ENCODE measurements at regions not wholly inside any gene's neighbourhood (a gene's known extent, or its start where the extent isn't known, plus 50 kb on each side); places are given as distances from the start of the nearest gene placed in this dataset.

DNA sequence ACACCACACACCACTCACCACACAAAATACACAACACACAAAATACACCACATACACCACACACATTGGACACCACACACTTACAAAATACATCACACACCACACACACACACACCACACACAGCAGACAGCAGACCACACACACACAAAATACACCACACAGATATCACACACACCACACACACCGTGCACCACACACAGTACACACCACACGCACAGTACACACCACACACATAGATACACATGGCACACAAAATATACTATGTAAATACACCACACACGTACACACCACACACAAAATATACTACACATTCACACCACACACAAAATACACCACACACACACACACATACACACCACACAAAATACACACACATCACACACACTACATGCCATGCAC is 1243.5 kb downstream of the BRD1 start:
- CTCF ChIA-PET, result no interaction called here
- Histone ChIP-seq H4K8ac (ENCODE audit: low read depth in 2 of 2, low read length in 2 of 2) (no peak overlapping the region), H3K18ac (ENCODE audit: low read depth, low read length) (no peak overlapping the region), H3K79me1 (ENCODE audit: low read depth in 1 of 2, low read length in 2 of 2) (no peaks in the 10 kb centered on the region), H2AFZ (replicated peaks; ENCODE audit: low read length, poor library complexity) (peak overlapping the region; percentile 21), H3K4me3 (ENCODE audit: insufficient read depth, low read depth, low read length) (no peak overlapping the region), H3K23ac (ENCODE audit: low read depth, low read length) (no peak overlapping the region), H2BK5ac (ENCODE audit: low read depth, low read length, poor library complexity, severe bottlenecking) (peak overlapping the region; percentile 91), H4K20me1 (ENCODE audit: insufficient read depth, low read length) (no peaks in the 10 kb centered on the region), H3K14ac (replicated peaks; ENCODE audit: low read depth, low read length) (no peak overlapping the region), H2BK15ac (ENCODE audit: low read depth, low read length) (no peak overlapping the region), H3K56ac (ENCODE audit: extremely low read depth, insufficient read depth, low read length) (no peak overlapping the region), H3K9me3 (ENCODE audit: control insufficient read depth, insufficient read depth, low read length) (peaks cover 35% of the 10 kb centered on the region), H4K5ac (ENCODE audit: low read depth, low read length) (no peak overlapping the region), H3K36me3 (ENCODE audit: control insufficient read depth, insufficient read depth, low read length) (no peaks in the 10 kb centered on the region), H3K4me1 (ENCODE audit: control insufficient read depth, insufficient read depth, low read length) (no peaks in the 10 kb centered on the region), H4K91ac (ENCODE audit: insufficient read depth, low read depth, low read length) (no peak overlapping the region), H2BK120ac (ENCODE audit: low read depth, low read length) (no peak overlapping the region), H3K9ac (ENCODE audit: low read depth, low read length) (no peak overlapping the region), H3K27ac (ENCODE audit: insufficient read depth, low read length) (no peak overlapping the region), H3K4me2 (ENCODE audit: low read depth, low read length) (no peak overlapping the region), H3K4ac (ENCODE audit: low read depth, low read length) (no peak overlapping the region), H2AK5ac (ENCODE audit: low read depth, low read length) (no peak overlapping the region), H3K9me1 (ENCODE audit: insufficient read depth, low read length) (no peaks in the 10 kb centered on the region), H2AK9ac (replicated peaks; ENCODE audit: low read depth, low read length, poor library complexity) (no peak overlapping the region), H2BK20ac (ENCODE audit: low read depth, low read length) (no peak overlapping the region), H3K27me3 (ENCODE audit: control insufficient read depth, insufficient read depth, low read length) (no peaks in the 10 kb centered on the region)
- intact Hi-C loops (cut with micrococcal nuclease), result no loop called here
- ATAC-seq (ENCODE audit: low read depth), result no peak
- TF ChIP-seq CHD1 (IDR thresholded peaks at IDR 0.05; ENCODE audit: low read depth, low read length) (no peak), MAZ (IDR thresholded peaks at IDR 0.05; ENCODE audit: borderline replicate concordance, low read depth, low read length) (no peak), RCOR1 (IDR thresholded peaks at IDR 0.05; ENCODE audit: insufficient replicate concordance, low read length) (no peak), BHLHE40 (IDR thresholded peaks at IDR 0.05; ENCODE audit: low read depth, low read length) (no peak), ELK1 (IDR thresholded peaks at IDR 0.05; ENCODE audit: borderline replicate concordance, low read depth, low read length) (no peak), POLR2A (IDR thresholded peaks at IDR 0.05; ENCODE audit: low read depth, low read length) (no peak), RFX5 (IDR thresholded peaks at IDR 0.05; ENCODE audit: low read depth, low read length) (no peak), FOS (IDR thresholded peaks at IDR 0.05; ENCODE audit: low read depth, low read length) (no peak), MXI1 (IDR thresholded peaks at IDR 0.05; ENCODE audit: borderline replicate concordance, low read depth, low read length) (no peak), RAD21 (IDR thresholded peaks at IDR 0.05; ENCODE audit: low read length) (no peak), CEBPB (IDR thresholded peaks at IDR 0.05; ENCODE audit: low read depth, low read length) (no peak), MAFK (IDR thresholded peaks at IDR 0.05; ENCODE audit: low read depth, low read length) (no peak)
- TF ChIP-seq, protein P1, sequence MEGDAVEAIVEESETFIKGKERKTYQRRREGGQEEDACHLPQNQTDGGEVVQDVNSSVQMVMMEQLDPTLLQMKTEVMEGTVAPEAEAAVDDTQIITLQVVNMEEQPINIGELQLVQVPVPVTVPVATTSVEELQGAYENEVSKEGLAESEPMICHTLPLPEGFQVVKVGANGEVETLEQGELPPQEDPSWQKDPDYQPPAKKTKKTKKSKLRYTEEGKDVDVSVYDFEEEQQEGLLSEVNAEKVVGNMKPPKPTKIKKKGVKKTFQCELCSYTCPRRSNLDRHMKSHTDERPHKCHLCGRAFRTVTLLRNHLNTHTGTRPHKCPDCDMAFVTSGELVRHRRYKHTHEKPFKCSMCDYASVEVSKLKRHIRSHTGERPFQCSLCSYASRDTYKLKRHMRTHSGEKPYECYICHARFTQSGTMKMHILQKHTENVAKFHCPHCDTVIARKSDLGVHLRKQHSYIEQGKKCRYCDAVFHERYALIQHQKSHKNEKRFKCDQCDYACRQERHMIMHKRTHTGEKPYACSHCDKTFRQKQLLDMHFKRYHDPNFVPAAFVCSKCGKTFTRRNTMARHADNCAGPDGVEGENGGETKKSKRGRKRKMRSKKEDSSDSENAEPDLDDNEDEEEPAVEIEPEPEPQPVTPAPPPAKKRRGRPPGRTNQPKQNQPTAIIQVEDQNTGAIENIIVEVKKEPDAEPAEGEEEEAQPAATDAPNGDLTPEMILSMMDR (conservative IDR thresholded peaks at IDR 0.05; ENCODE audit: low read depth, low read length), result no peak
- WGBS, 2 experiments (ENCODE audit: extremely low coverage in 2 of 2, insufficient read length in 1 of 2), result 88% methylated on average over 3 of the region's 3 CpGs; no CpG with 5 or more reads in 1 of the 2 experiments
- no peak for DNase-seq
- POLR2A ChIA-PET (ENCODE audit: unreplicated experiment), result no interaction called here
- in situ Hi-C loops (cut with MboI; ENCODE audit: low sequenced_read_pairs), result no loop called here
- BruUV-seq (replicated peaks), result no TSS peak
- dilution Hi-C loops (cut with HindIII; ENCODE audit: low sequenced_read_pairs, unreplicated experiment), result no loop called here

All from IMR-90 (cell line).